Fibroblast of lung (primary cell): ENCODE measurements at regions not wholly inside any gene's neighbourhood (a gene's known extent, or its start where the extent isn't known, plus 50 kb on each side); places are given as distances from the start of the nearest gene placed in this dataset.

Source experiments
- DNase-seq, 2 donors: peaks; one replicate each; pipeline versions ENCODE4 v3.0.0 to v3.0.0-alpha.2; 2010; ENCODE audit warnings: low read depth in 2 of 2
- H2AFZ ChIP-seq: 2 replicates; pipeline ENCODE4 v1.5.1; 2012; ENCODE audit warnings: low read length, control low read depth, inconsistent platforms
- H3K27ac ChIP-seq: 2 replicates; pipeline ENCODE4 v1.5.1; 2011; ENCODE audit warnings: low read length, control low read depth; ENCODE audit not compliant: insufficient read depth
- H3K27me3 ChIP-seq: 2 replicates; pipeline ENCODE4 v1.5.1; 2011; ENCODE audit warnings: mild to moderate bottlenecking, low read length; ENCODE audit not compliant: control insufficient read depth, insufficient read depth
- H3K36me3 ChIP-seq: 2 replicates; pipeline ENCODE4 v1.5.1; 2011; ENCODE audit warnings: low read length; ENCODE audit not compliant: control insufficient read depth, insufficient read depth
- H3K4me1 ChIP-seq: 2 replicates; pipeline ENCODE4 v1.5.1; 2011; ENCODE audit warnings: low read length; ENCODE audit not compliant: control insufficient read depth, insufficient read depth; ENCODE audit errors: extremely low read depth
- H3K4me2 ChIP-seq: 2 replicates; pipeline ENCODE4 v1.5.1; 2011; ENCODE audit warnings: low read length, control low read depth; ENCODE audit not compliant: insufficient read depth; ENCODE audit errors: extremely low read depth
- H3K4me3 ChIP-seq, 4 experiments: fragments of 200-600 bp in 1 of 4; sonication (generic) in 1 of 4; replicated peaks in 1 of 4; 2 replicates each; pipeline ENCODE4 v1.5.1; 2011 to 2016; ENCODE audit warnings: low read length in 4 of 4, low read depth in 3 of 4, mild to moderate bottlenecking in 3 of 4, control low read depth in 2 of 4, inconsistent platforms in 1 of 4, mixed read lengths in 1 of 4; ENCODE audit not compliant: insufficient read depth in 1 of 4; ENCODE audit errors: control extremely low read depth in 1 of 4
- H3K79me2 ChIP-seq: 2 replicates; pipeline ENCODE4 v1.5.1; 2012; ENCODE audit warnings: mild to moderate bottlenecking, low read length, inconsistent platforms; ENCODE audit not compliant: control insufficient read depth, insufficient read depth
- H3K9ac ChIP-seq: 2 replicates; pipeline ENCODE4 v1.5.1; 2011; ENCODE audit warnings: mild to moderate bottlenecking, low read length, control low read depth; ENCODE audit not compliant: insufficient read depth
- H3K9me3 ChIP-seq: 2 replicates; pipeline ENCODE4 v1.5.1; 2012; ENCODE audit warnings: low read depth, low read length; ENCODE audit not compliant: control insufficient read depth, insufficient read depth
- H4K20me1 ChIP-seq: 2 replicates; pipeline ENCODE4 v1.5.1; 2011; ENCODE audit warnings: low read length; ENCODE audit not compliant: control insufficient read depth, insufficient read depth; ENCODE audit errors: extremely low read depth
- EZH2 ChIP-seq: IDR thresholded peaks from 2 replicates; pipeline ENCODE4 v1.5.1; 2012; ENCODE audit warnings: low read length, control low read depth, mild to moderate bottlenecking; ENCODE audit errors: missing control alignments
- TF ChIP-seq, protein P1 (sequence below), 2 donors: IDR thresholded peaks in 1 of 2; conservative IDR thresholded peaks in 1 of 2; 1 replicate in 1 of 2; 2 replicates in 1 of 2; pipeline ENCODE4 v1.5.1; 2011 to 2012; ENCODE audit warnings: low read length in 2 of 2, control low read depth in 1 of 2, inconsistent platforms in 1 of 2, low read depth in 1 of 2, mild to moderate bottlenecking in 1 of 2

DNA sequence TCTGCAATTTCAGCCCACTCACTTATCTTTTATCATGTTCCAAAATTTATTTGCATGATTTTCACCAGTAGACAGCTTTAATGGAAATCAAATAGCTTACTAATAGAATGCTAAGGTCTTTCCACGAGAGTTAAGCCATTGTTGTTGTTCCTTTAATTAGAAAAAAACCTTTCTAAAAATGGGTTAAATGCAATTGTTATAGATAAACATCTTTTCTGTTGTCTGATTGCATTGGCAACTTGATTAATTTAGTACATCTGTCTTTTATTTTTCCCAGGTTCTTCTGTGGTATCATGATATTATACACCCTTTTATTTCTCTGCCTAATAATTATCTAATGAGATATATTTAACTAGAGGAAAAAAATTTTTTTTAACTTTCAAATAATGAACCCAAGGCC, 487.6 kb upstream of the MBL2 start:
- TF ChIP-seq, protein P1, sequence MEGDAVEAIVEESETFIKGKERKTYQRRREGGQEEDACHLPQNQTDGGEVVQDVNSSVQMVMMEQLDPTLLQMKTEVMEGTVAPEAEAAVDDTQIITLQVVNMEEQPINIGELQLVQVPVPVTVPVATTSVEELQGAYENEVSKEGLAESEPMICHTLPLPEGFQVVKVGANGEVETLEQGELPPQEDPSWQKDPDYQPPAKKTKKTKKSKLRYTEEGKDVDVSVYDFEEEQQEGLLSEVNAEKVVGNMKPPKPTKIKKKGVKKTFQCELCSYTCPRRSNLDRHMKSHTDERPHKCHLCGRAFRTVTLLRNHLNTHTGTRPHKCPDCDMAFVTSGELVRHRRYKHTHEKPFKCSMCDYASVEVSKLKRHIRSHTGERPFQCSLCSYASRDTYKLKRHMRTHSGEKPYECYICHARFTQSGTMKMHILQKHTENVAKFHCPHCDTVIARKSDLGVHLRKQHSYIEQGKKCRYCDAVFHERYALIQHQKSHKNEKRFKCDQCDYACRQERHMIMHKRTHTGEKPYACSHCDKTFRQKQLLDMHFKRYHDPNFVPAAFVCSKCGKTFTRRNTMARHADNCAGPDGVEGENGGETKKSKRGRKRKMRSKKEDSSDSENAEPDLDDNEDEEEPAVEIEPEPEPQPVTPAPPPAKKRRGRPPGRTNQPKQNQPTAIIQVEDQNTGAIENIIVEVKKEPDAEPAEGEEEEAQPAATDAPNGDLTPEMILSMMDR (conservative IDR thresholded peaks at IDR 0.05 in 1 of 2, IDR thresholded peaks at IDR 0.05 in 1 of 2; ENCODE audit: low read depth in 1 of 2, low read length in 2 of 2), result no peak
- no peak for TF ChIP-seq EZH2
- Histone ChIP-seq H3K4me2 (no peak overlapping the region), H3K4me1 (no peaks in the 10 kb centered on the region)

DNA sequence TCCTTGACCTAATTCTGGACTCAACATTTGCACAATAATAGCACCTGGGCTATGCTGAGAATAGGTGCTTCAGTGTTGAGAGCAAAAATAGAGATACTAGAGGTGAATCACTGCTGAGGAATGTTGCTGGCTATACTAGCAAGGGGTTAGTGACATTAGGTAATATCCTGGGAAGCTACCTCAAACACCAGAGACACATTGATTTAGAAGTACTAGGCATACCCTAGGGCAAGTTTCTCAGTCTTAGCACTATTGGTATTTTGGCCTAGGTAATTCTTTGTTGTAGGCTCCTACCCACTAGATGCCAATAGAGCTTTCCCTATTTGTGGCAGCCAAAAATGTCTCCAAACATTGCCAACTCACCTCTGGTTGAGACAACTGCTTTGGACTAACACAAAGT, 484.0 kb upstream of the MBL2 start:
- Histone ChIP-seq H3K27me3 (no peaks in the 10 kb centered on the region), H3K4me2 (no peak overlapping the region), H3K79me2 (no peaks in the 10 kb centered on the region), H3K36me3 (no peaks in the 10 kb centered on the region), H4K20me1 (no peaks in the 10 kb centered on the region), H3K4me1 (no peaks in the 10 kb centered on the region), H2AFZ (no peak overlapping the region), H3K27ac (no peak overlapping the region), H3K9ac (no peak overlapping the region), H3K4me3 (no peak overlapping the region), H3K9me3 (no peaks in the 10 kb centered on the region)
- no peak for TF ChIP-seq EZH2
- TF ChIP-seq, protein P1 (conservative IDR thresholded peaks at IDR 0.05 in 1 of 2, IDR thresholded peaks at IDR 0.05 in 1 of 2; ENCODE audit: low read depth in 1 of 2, low read length in 2 of 2), result no peak
- no peak for DNase-seq

More for the DNA sequence above, 487.6 kb upstream of the MBL2 start:
- H3K79me2 ChIP-seq, result no peaks in the 10 kb centered on the region
- H3K27me3 ChIP-seq, result no peaks in the 10 kb centered on the region
- no peak for DNase-seq
- H4K20me1 ChIP-seq, result no peaks in the 10 kb centered on the region
- no peaks in the 10 kb centered on the region for H3K36me3 ChIP-seq
- H3K9me3 ChIP-seq, result no peaks in the 10 kb centered on the region
- H3K27ac ChIP-seq, result no peak overlapping the region
- no peak overlapping the region for H2AFZ ChIP-seq
- no peak overlapping the region for H3K4me3 ChIP-seq
- no peak overlapping the region for H3K9ac ChIP-seq

DNA sequence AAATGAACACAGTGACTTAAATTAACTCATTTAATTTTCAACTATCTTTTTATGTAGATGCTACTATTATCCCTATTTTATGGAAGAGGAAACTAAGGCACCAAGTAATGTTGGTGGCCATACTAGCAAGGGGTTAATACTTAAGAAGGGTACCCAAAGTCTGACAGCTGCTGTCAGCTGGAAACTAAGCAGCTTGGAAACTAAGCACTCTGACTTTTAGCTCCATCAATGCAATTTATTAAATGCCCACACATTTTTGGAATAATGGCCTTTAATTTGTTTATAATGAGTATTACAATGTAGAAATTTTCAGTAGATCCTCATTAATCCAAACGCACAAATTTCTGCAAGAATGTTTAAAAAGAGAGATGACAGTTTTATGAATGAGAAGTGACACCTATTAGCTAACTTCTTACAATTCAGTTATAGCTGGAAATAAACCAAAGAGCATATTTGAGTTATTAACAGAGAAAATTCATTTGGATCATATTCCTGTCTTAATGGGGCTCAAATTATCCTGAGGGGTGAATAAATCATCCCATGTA, 483.1 kb upstream of the MBL2 start:
- Histone ChIP-seq H2AFZ (no peak overlapping the region), H3K27me3 (no peaks in the 10 kb centered on the region), H3K4me3 (no peak overlapping the region), H3K36me3 (no peaks in the 10 kb centered on the region), H3K9me3 (no peaks in the 10 kb centered on the region), H3K4me2 (no peak overlapping the region), H3K79me2 (no peaks in the 10 kb centered on the region), H3K27ac (no peak overlapping the region), H3K9ac (no peak overlapping the region), H4K20me1 (no peaks in the 10 kb centered on the region), H3K4me1 (no peaks in the 10 kb centered on the region)
- no peak for DNase-seq
- no peak for TF ChIP-seq EZH2
- TF ChIP-seq, protein P1 (conservative IDR thresholded peaks at IDR 0.05 in 1 of 2, IDR thresholded peaks at IDR 0.05 in 1 of 2; ENCODE audit: low read depth in 1 of 2, low read length in 2 of 2), result no peak
